ENCODE measurements at regions not wholly inside any gene's neighbourhood (a gene's known extent, or its start where the extent isn't known, plus 50 kb on each side); places are given as distances from the start of the nearest gene placed in this dataset.

DNA sequence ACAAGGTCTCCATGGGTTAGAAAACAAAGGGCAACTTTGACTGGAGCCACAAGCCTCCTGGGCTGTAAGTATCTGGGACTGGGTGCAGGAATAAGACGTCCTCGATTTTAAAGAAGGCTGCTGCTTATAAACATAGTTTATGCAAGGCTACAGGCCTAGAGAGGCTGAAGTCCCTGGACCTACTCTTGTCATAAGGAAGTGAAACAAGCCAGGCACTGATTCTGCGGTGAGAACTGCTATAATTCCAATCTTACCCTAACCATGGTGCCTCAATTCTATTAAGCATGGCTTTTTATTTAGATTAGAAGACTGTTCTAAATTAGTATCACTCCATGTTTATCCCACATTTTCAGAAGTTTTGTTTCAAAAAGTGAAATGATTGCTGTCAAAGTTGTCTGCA lies 777.6 kb downstream of the PLOD2 start:
- Mint-ChIP-seq H3K27me3 (ENCODE audit: low read depth) (no peaks in the 10 kb centered on the region), H3K4me1 (no peaks in the 10 kb centered on the region), H3K4me3 (no peak overlapping the region), H3K9me3 (peaks cover 0 to 6% of the 10 kb centered on the region in 2 experiments; a peak in 3 of 5 replicates), H3K27ac (no peak overlapping the region), H3K36me3 (ENCODE audit: insufficient read depth in 1 of 3, low read depth in 3 of 3) (peaks cover 2 to 5% (median 3%) of the 10 kb centered on the region in 3 experiments; a peak in 4 of 7 replicates)
- Histone ChIP-seq H3K18ac (ENCODE audit: insufficient read length, low read depth, low read length) (no peak overlapping the region), H3K4me1 (ENCODE audit: insufficient read depth, low read length) (no peaks in the 10 kb centered on the region), H3K79me1 (ENCODE audit: insufficient read depth, low read depth, low read length, poor library complexity, severe bottlenecking) (no peaks in the 10 kb centered on the region), H4K91ac (ENCODE audit: insufficient read length, low read depth, low read length) (no peak overlapping the region), H2AFZ (ENCODE audit: low read length) (no peak overlapping the region), H3K56ac (ENCODE audit: insufficient read length, low read depth, low read length) (no peak overlapping the region), H2BK15ac (ENCODE audit: low read depth, low read length) (no peak overlapping the region), H3K4ac (ENCODE audit: low read depth, low read length) (no peak overlapping the region), H2BK120ac (ENCODE audit: low read depth, low read length, poor library complexity, severe bottlenecking) (no peak overlapping the region), H3K27me3 (ENCODE audit: insufficient read depth, low read length) (no peaks in the 10 kb centered on the region), H3K9ac (ENCODE audit: extremely low read depth, insufficient read length, low read length) (no peak overlapping the region), H2AK5ac (ENCODE audit: insufficient read length, low read length) (no peak overlapping the region), H4K5ac (ENCODE audit: insufficient read length, low read depth, low read length) (no peak overlapping the region), H2BK20ac (ENCODE audit: low read depth, low read length, poor library complexity, severe bottlenecking) (no peak overlapping the region), H3K14ac (ENCODE audit: insufficient read depth, low read length) (no peak overlapping the region), H3T11ph (ENCODE audit: low read length) (no peak overlapping the region), H2BK5ac (ENCODE audit: insufficient read length, low read length) (no peak overlapping the region), H4K20me1 (ENCODE audit: control insufficient read depth, insufficient read depth, insufficient read length) (no peaks in the 10 kb centered on the region), H3K23ac (ENCODE audit: insufficient read length, low read depth, low read length) (no peak overlapping the region), H3K79me2 (ENCODE audit: insufficient read depth, low read length) (no peaks in the 10 kb centered on the region), H3K27ac (ENCODE audit: insufficient read length, low read depth, low read length) (no peak overlapping the region), H2BK12ac (ENCODE audit: insufficient read length, low read depth, low read length) (no peak overlapping the region), H3K4me2 (ENCODE audit: insufficient read depth, insufficient read length, low read length) (no peak overlapping the region), H3K23me2 (ENCODE audit: insufficient read length, low read depth, low read length, poor library complexity, severe bottlenecking) (no peaks in the 10 kb centered on the region), H3K9me3 (ENCODE audit: control insufficient read depth, low read depth, low read length) (no peaks in the 10 kb centered on the region), H4K8ac (replicated peaks; ENCODE audit: insufficient read length, low read depth, low read length) (no peak overlapping the region)
- TF ChIP-seq CTCF (conservative IDR thresholded peaks at IDR 0.05) = no peak
- no CpG with 5 or more reads among the region's 3 CpGs for WGBS (ENCODE audit: extremely low coverage, insufficient read length, low lambda C conversion rate)
- no peak for DNase-seq

All from H9 (cell line).